Body of pancreas (tissue), 4 donors: ENCODE measurements at regions not wholly inside any gene's neighbourhood (a gene's known extent, or its start where the extent isn't known, plus 50 kb on each side); places are given as distances from the start of the nearest gene placed in this dataset.

ENCODE experiments used
- POLR2A ChIP-seq, 3 donors: fragments of 450-650 bp; IDR thresholded peaks; one replicate each; pipeline ENCODE4 v1.6.1; 2016; ENCODE audit warnings: antibody characterized with exemption in 3 of 3, mild to moderate bottlenecking in 2 of 3
- TF ChIP-seq, protein P1 (sequence below), 7 experiments: fragments of 450-650 bp in 4 of 7; fragments of 200-600 bp in 3 of 7; sonication (generic) in 3 of 7; IDR thresholded peaks; one replicate each; pipeline ENCODE4 v1.5.1; 2016 to 2019; ENCODE audit warnings: antibody characterized with exemption in 7 of 7

DNA sequence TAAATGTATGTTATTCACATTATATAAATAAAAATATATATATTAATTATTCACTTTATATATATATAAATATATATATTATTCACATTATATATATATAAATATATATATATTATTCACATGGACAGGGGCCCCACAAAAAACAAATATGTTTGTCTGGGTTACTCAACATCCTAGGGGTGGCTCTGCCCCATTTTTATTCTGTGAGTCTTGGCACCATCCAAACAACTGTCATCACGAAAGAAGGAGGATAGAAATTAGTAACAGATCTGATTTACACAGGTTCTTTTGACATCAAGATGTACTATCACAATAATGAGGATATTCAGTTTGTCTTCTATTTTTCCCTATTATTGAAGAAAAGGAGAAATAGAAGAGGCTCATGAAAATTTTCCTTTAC is 187.3 kb downstream of the GPX5 start:
- TF ChIP-seq, protein P1, sequence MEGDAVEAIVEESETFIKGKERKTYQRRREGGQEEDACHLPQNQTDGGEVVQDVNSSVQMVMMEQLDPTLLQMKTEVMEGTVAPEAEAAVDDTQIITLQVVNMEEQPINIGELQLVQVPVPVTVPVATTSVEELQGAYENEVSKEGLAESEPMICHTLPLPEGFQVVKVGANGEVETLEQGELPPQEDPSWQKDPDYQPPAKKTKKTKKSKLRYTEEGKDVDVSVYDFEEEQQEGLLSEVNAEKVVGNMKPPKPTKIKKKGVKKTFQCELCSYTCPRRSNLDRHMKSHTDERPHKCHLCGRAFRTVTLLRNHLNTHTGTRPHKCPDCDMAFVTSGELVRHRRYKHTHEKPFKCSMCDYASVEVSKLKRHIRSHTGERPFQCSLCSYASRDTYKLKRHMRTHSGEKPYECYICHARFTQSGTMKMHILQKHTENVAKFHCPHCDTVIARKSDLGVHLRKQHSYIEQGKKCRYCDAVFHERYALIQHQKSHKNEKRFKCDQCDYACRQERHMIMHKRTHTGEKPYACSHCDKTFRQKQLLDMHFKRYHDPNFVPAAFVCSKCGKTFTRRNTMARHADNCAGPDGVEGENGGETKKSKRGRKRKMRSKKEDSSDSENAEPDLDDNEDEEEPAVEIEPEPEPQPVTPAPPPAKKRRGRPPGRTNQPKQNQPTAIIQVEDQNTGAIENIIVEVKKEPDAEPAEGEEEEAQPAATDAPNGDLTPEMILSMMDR (IDR thresholded peaks at IDR 0.05): no peak
- no peak for TF ChIP-seq POLR2A (IDR thresholded peaks at IDR 0.05)
